H1 (cell line): ENCODE measurements at regions not wholly inside any gene's neighbourhood (a gene's known extent, or its start where the extent isn't known, plus 50 kb on each side); places are given as distances from the start of the nearest gene placed in this dataset.

Source experiments
- CHD7 ChIP-seq: fragments of 300-600 bp; sonication (generic); IDR thresholded peaks from 2 replicates; pipeline ENCODE4 v1.7.1; 2012; ENCODE audit warnings: low read length, moderate library complexity, mild to moderate bottlenecking, inconsistent platforms; ENCODE audit not compliant: insufficient replicate concordance
- FOSL1 ChIP-seq: IDR thresholded peaks from 2 replicates; pipeline ENCODE4 v1.6.1; 2011; ENCODE audit warnings: mild to moderate bottlenecking, low read depth, low read length, moderate library complexity; ENCODE audit not compliant: insufficient read depth
- RBBP5 ChIP-seq: IDR thresholded peaks from 2 replicates; pipeline ENCODE4 v1.7.1; 2012; ENCODE audit warnings: low read depth, mild to moderate bottlenecking, inconsistent platforms, low read length, moderate library complexity, borderline replicate concordance

GRCh38 chr6:163835439-163836171 is 421.1 kb downstream of the QKI start (continued):
- TF ChIP-seq CHD7 (no peak), RBBP5 (no peak), FOSL1 (no peak)
- TF ChIP-seq, all 59 proteins: peak for 0
